H9 (cell line): ENCODE measurements at regions not wholly inside any gene's neighbourhood (a gene's known extent, or its start where the extent isn't known, plus 50 kb on each side); places are given as distances from the start of the nearest gene placed in this dataset.

Experiments
- DNase-seq: peaks from one replicate; pipeline ENCODE4 v3.0.0-alpha.2; 2017
- H2AFZ ChIP-seq: one replicate; pipeline ENCODE4 v1.6.1; 2013; ENCODE audit warnings: mild to moderate bottlenecking, low read length, control low read depth, moderate library complexity
- H2AK5ac ChIP-seq: 2 replicates; pipeline ENCODE4 v1.6.1; 2013; ENCODE audit warnings: low read length, control low read depth, mixed read lengths; ENCODE audit not compliant: insufficient read length
- H2BK120ac ChIP-seq: one replicate; pipeline ENCODE4 v1.6.1; 2013; ENCODE audit warnings: low read depth, mild to moderate bottlenecking, low read length, control low read depth, inconsistent platforms; ENCODE audit not compliant: poor library complexity, severe bottlenecking
- H2BK12ac ChIP-seq: 2 replicates; pipeline ENCODE4 v1.6.1; 2013; ENCODE audit warnings: low read length, control low read depth, mixed read lengths, low read depth; ENCODE audit not compliant: insufficient read length
- H2BK15ac ChIP-seq: 2 replicates; pipeline ENCODE4 v1.6.1; 2013; ENCODE audit warnings: low read depth, low read length, control low read depth
- H2BK20ac ChIP-seq: one replicate; pipeline ENCODE4 v1.6.1; 2013; ENCODE audit warnings: low read depth, mild to moderate bottlenecking, low read length, control low read depth, inconsistent platforms; ENCODE audit not compliant: poor library complexity, severe bottlenecking
- H2BK5ac ChIP-seq: 2 replicates; pipeline ENCODE4 v1.6.1; 2013; ENCODE audit warnings: low read length, control low read depth, mixed read lengths; ENCODE audit not compliant: insufficient read length
- H3K14ac ChIP-seq: 2 replicates; pipeline ENCODE4 v1.6.1; 2013; ENCODE audit warnings: low read length, control low read depth; ENCODE audit not compliant: insufficient read depth
- H3K18ac ChIP-seq: 2 replicates; pipeline ENCODE4 v1.6.1; 2013; ENCODE audit warnings: low read depth, mild to moderate bottlenecking, mixed read lengths, low read length, control low read depth; ENCODE audit not compliant: insufficient read length
- H3K23ac ChIP-seq: 2 replicates; pipeline ENCODE4 v1.6.1; 2013; ENCODE audit warnings: low read length, control low read depth, mixed read lengths, low read depth; ENCODE audit not compliant: insufficient read length
- H3K23me2 ChIP-seq: 2 replicates; pipeline ENCODE4 v1.6.1; 2013; ENCODE audit warnings: low read depth, mild to moderate bottlenecking, mixed read lengths, low read length, control low read depth; ENCODE audit not compliant: insufficient read length, poor library complexity, severe bottlenecking
- H3K27ac ChIP-seq: 2 replicates; pipeline ENCODE4 v1.5.1; 2013; ENCODE audit warnings: low read length, control low read depth, mixed read lengths, low read depth; ENCODE audit not compliant: insufficient read length
- H3K27me3 ChIP-seq: 2 replicates; pipeline ENCODE4 v1.6.1; 2013; ENCODE audit warnings: low read length, control low read depth, inconsistent platforms; ENCODE audit not compliant: insufficient read depth
- H3K4ac ChIP-seq: 2 replicates; pipeline ENCODE4 v1.6.1; 2013; ENCODE audit warnings: low read depth, mild to moderate bottlenecking, control low read depth, inconsistent platforms, low read length, moderate library complexity
- H3K4me1 ChIP-seq: 2 replicates; pipeline ENCODE4 v1.6.1; 2013; ENCODE audit warnings: low read length, control low read depth, inconsistent platforms; ENCODE audit not compliant: insufficient read depth
- H3K4me2 ChIP-seq: 2 replicates; pipeline ENCODE4 v1.6.1; 2013; ENCODE audit warnings: low read length, control low read depth, mixed read lengths; ENCODE audit not compliant: insufficient read length, insufficient read depth
- H3K56ac ChIP-seq: 2 replicates; pipeline ENCODE4 v1.6.1; 2013; ENCODE audit warnings: low read depth, mild to moderate bottlenecking, mixed read lengths, low read length, control low read depth; ENCODE audit not compliant: insufficient read length
- H3K79me1 ChIP-seq: 2 replicates; pipeline ENCODE4 v1.6.1; 2013; ENCODE audit warnings: low read depth, mild to moderate bottlenecking, moderate library complexity, low read length, control low read depth, inconsistent platforms; ENCODE audit not compliant: insufficient read depth, poor library complexity, severe bottlenecking
- H3K79me2 ChIP-seq: 2 replicates; pipeline ENCODE4 v1.6.1; 2013; ENCODE audit warnings: low read length, control low read depth, inconsistent platforms; ENCODE audit not compliant: insufficient read depth
- H3K9ac ChIP-seq: 2 replicates; pipeline ENCODE4 v1.6.1; 2013; ENCODE audit warnings: low read length, control low read depth, mixed read lengths; ENCODE audit not compliant: insufficient read length; ENCODE audit errors: extremely low read depth
- H3K9me3 ChIP-seq: one replicate; pipeline ENCODE4 v1.6.1; 2013; ENCODE audit warnings: low read depth, low read length, inconsistent platforms; ENCODE audit not compliant: control insufficient read depth
- H3T11ph ChIP-seq: one replicate; pipeline ENCODE4 v1.6.1; 2013; ENCODE audit warnings: mild to moderate bottlenecking, low read length, control low read depth, inconsistent platforms
- H4K20me1 ChIP-seq: one replicate; pipeline ENCODE4 v1.6.1; 2013; ENCODE audit not compliant: control insufficient read depth, insufficient read length, insufficient read depth
- H4K5ac ChIP-seq: 2 replicates; pipeline ENCODE4 v1.6.1; 2013; ENCODE audit warnings: low read depth, mild to moderate bottlenecking, mixed read lengths, low read length, control low read depth; ENCODE audit not compliant: insufficient read length
- H4K8ac ChIP-seq: replicated peaks from 2 replicates; pipeline ENCODE4 v1.6.1; 2013; ENCODE audit warnings: low read length, control low read depth, mixed read lengths, low read depth; ENCODE audit not compliant: insufficient read length
- H4K91ac ChIP-seq: 2 replicates; pipeline ENCODE4 v1.6.1; 2013; ENCODE audit warnings: low read depth, mild to moderate bottlenecking, moderate library complexity, mixed read lengths, low read length, control low read depth; ENCODE audit not compliant: insufficient read length
- H3K27ac Mint-ChIP-seq, 3 experiments: 2 replicates in 2 of 3; 3 replicates in 1 of 3; pipeline ENCODE4 v1.8.0; 2020 to 2021; ENCODE audit warnings: mixed read lengths in 3 of 3, mild to moderate bottlenecking in 1 of 3, moderate library complexity in 1 of 3
- H3K27me3 Mint-ChIP-seq: 2 replicates; pipeline ENCODE4 v1.8.0; 2021; ENCODE audit warnings: low read depth, mild to moderate bottlenecking, moderate library complexity, mixed read lengths
- H3K36me3 Mint-ChIP-seq, 3 experiments: 2 replicates in 2 of 3; 3 replicates in 1 of 3; pipeline ENCODE4 v1.8.0; 2020 to 2021; ENCODE audit warnings: low read depth in 3 of 3, mixed read lengths in 3 of 3; ENCODE audit not compliant: insufficient read depth in 1 of 3
- H3K4me1 Mint-ChIP-seq, 2 experiments: 2 replicates each; pipeline ENCODE4 v1.8.0; 2020; ENCODE audit warnings: mixed read lengths in 2 of 2
- H3K4me3 Mint-ChIP-seq, 2 experiments: 2 replicates in 1 of 2; 3 replicates in 1 of 2; pipeline ENCODE4 v1.8.0; 2020 to 2021; ENCODE audit warnings: mild to moderate bottlenecking in 2 of 2, mixed read lengths in 2 of 2, moderate library complexity in 1 of 2
- H3K9me3 Mint-ChIP-seq, 2 experiments: 2 replicates in 1 of 2; 3 replicates in 1 of 2; pipeline ENCODE4 v1.8.0; 2020; ENCODE audit warnings: mild to moderate bottlenecking in 2 of 2, mixed read lengths in 2 of 2, moderate library complexity in 1 of 2
- WGBS: extraction: QIAGEN DNeasy Blood & Tissue Kit; methylation state at CpG from one replicate; pipeline ENCODE4 v1.1.7; 2013; ENCODE audit warnings: missing lambda C conversion rate, low lambda C conversion rate, mixed read lengths; ENCODE audit not compliant: insufficient read length; ENCODE audit errors: extremely low coverage; 5-methylcytosine and 5-hydroxymethylcytosine counted together
- TF ChIP-seq, protein P1 (sequence below): fragments of 200-600 bp; sonication (generic); conservative IDR thresholded peaks from 3 replicates; pipeline ENCODE4 v1.8.0; 2021; ENCODE audit warnings: antibody characterized with exemption, mild to moderate bottlenecking

DNA sequence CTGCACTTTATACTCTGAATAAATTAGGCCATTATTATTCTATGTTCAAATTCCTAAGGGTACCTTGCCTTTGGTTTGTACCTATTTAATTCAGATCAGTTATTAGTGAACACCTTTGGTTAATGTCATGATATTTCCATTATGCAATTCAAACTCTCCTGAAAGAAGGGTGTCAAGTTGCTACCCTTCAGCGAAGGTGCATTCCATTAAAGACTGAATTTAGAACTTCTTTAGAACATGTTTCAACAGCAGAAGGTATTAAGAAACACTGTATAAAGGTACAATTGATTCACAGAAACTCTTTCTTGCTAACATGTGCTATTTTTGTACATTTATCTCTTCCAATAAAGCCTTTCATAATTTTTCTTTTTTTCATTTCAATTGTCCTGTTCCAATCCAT, 1545.4 kb upstream of the PCDH10 start:
- Histone ChIP-seq H2BK120ac (no peak overlapping the region), H3K9ac (no peak overlapping the region), H3K79me1 (no peaks in the 10 kb centered on the region), H2BK12ac (no peak overlapping the region), H4K91ac (no peak overlapping the region), H4K5ac (no peak overlapping the region), H3K27me3 (no peaks in the 10 kb centered on the region), H2BK20ac (no peak overlapping the region), H4K20me1 (no peaks in the 10 kb centered on the region), H3K23me2 (no peaks in the 10 kb centered on the region), H3K79me2 (no peaks in the 10 kb centered on the region), H4K8ac (no peak overlapping the region), H3K56ac (no peak overlapping the region), H3T11ph (no peak overlapping the region), H2BK5ac (no peak overlapping the region), H3K4ac (no peak overlapping the region), H3K23ac (no peak overlapping the region), H2AFZ (no peak overlapping the region), H3K14ac (no peak overlapping the region), H3K9me3 (no peaks in the 10 kb centered on the region), H2BK15ac (no peak overlapping the region), H3K4me1 (no peaks in the 10 kb centered on the region), H3K18ac (no peak overlapping the region), H2AK5ac (no peak overlapping the region), H3K27ac (no peak overlapping the region), H3K4me2 (no peak overlapping the region)
- DNase-seq, result no peak
- TF ChIP-seq, protein P1, sequence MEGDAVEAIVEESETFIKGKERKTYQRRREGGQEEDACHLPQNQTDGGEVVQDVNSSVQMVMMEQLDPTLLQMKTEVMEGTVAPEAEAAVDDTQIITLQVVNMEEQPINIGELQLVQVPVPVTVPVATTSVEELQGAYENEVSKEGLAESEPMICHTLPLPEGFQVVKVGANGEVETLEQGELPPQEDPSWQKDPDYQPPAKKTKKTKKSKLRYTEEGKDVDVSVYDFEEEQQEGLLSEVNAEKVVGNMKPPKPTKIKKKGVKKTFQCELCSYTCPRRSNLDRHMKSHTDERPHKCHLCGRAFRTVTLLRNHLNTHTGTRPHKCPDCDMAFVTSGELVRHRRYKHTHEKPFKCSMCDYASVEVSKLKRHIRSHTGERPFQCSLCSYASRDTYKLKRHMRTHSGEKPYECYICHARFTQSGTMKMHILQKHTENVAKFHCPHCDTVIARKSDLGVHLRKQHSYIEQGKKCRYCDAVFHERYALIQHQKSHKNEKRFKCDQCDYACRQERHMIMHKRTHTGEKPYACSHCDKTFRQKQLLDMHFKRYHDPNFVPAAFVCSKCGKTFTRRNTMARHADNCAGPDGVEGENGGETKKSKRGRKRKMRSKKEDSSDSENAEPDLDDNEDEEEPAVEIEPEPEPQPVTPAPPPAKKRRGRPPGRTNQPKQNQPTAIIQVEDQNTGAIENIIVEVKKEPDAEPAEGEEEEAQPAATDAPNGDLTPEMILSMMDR, result no peak
- Mint-ChIP-seq H3K9me3 (no peaks in the 10 kb centered on the region; a peak in 1 of 5 replicates), H3K27me3 (no peaks in the 10 kb centered on the region), H3K36me3 (no peaks in the 10 kb centered on the region), H3K4me1 (no peaks in the 10 kb centered on the region), H3K4me3 (no peak overlapping the region), H3K27ac (no peak overlapping the region)
- no CpG with 5 or more reads among the region's 1 CpG for WGBS
